KMS-11 (cell line): ENCODE measurements at regions not wholly inside any gene's neighbourhood (a gene's known extent, or its start where the extent isn't known, plus 50 kb on each side); places are given as distances from the start of the nearest gene placed in this dataset.

ENCODE experiments used
- H2AFZ ChIP-seq: fragments of 200-600 bp; sonication (generic); 2 replicates; pipeline ENCODE4 v1.6.1; 2016; ENCODE audit warnings: antibody characterized with exemption, mixed run types, low read depth
- H3K27ac ChIP-seq: fragments of 200-600 bp; sonication (generic); 2 replicates; pipeline ENCODE4 v1.6.1; 2016; ENCODE audit warnings: mild to moderate bottlenecking, mixed run types
- H3K27me3 ChIP-seq: fragments of 200-600 bp; sonication (generic); 2 replicates; pipeline ENCODE4 v1.6.1; 2017; ENCODE audit warnings: mild to moderate bottlenecking, low read depth, mixed run types, moderate library complexity; ENCODE audit not compliant: insufficient read depth
- H3K36me3 ChIP-seq: fragments of 200-600 bp; sonication (generic); 2 replicates; pipeline ENCODE4 v1.6.1; 2017; ENCODE audit warnings: mild to moderate bottlenecking, mixed run types; ENCODE audit not compliant: insufficient read depth
- H3K4me1 ChIP-seq: fragments of 200-600 bp; sonication (generic); 2 replicates; pipeline ENCODE4 v1.6.1; 2016; ENCODE audit warnings: mild to moderate bottlenecking, low read depth, mixed run types; ENCODE audit not compliant: poor library complexity, severe bottlenecking
- H3K4me2 ChIP-seq: fragments of 200-600 bp; sonication (generic); 2 replicates; pipeline ENCODE4 v1.7.0; 2016; ENCODE audit warnings: mild to moderate bottlenecking, mixed run types
- H3K4me3 ChIP-seq: fragments of 200-600 bp; sonication (generic); IDR thresholded peaks from 2 replicates; pipeline ENCODE4 v1.6.1; 2017; ENCODE audit warnings: low read depth, low read length, mixed read lengths; ENCODE audit not compliant: insufficient read depth
- H3K79me2 ChIP-seq: fragments of 200-600 bp; sonication (generic); 2 replicates; pipeline ENCODE4 v1.6.1; 2016; ENCODE audit warnings: low read depth, mixed run types; ENCODE audit not compliant: insufficient read depth
- H3K9ac ChIP-seq: fragments of 200-600 bp; sonication (generic); 2 replicates; pipeline ENCODE4 v1.6.1; 2016; ENCODE audit warnings: mild to moderate bottlenecking, mixed run types
- H4K20me1 ChIP-seq: fragments of 200-600 bp; sonication (generic); 2 replicates; pipeline ENCODE4 v1.6.1; 2016; ENCODE audit warnings: mild to moderate bottlenecking, mixed run types; ENCODE audit not compliant: insufficient read depth
- TF ChIP-seq, protein P1 (sequence below): fragments of 200-600 bp; sonication (generic); conservative IDR thresholded peaks from 2 replicates; pipeline ENCODE4 v1.6.1; 2017; ENCODE audit warnings: low read depth, mild to moderate bottlenecking, antibody characterized with exemption, low read length, moderate library complexity, mixed read lengths

DNA sequence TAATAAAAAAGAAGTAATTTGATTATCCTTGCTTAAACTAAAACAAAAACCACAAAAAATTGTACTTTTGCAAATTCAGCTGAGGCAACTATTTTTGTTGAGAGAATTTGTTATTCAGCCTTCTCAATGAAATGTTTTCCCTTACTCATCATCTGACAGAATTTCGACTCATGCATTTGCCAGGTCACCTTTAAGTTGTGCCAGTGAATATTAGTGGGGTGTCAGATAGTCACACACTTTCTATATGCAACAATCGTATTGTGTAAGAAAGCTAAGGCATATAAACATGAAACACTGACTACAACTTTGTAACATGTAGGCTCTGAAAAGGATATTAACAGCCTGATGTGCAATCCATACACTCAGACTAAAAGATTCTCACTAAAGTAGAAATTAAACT lies 1653.1 kb upstream of the SLC39A10 start:
- no peak overlapping the region for H2AFZ ChIP-seq
- no peak overlapping the region for H3K4me2 ChIP-seq
- no peaks in the 10 kb centered on the region for H3K4me1 ChIP-seq
- no peaks in the 10 kb centered on the region for H3K36me3 ChIP-seq
- TF ChIP-seq, protein P1, sequence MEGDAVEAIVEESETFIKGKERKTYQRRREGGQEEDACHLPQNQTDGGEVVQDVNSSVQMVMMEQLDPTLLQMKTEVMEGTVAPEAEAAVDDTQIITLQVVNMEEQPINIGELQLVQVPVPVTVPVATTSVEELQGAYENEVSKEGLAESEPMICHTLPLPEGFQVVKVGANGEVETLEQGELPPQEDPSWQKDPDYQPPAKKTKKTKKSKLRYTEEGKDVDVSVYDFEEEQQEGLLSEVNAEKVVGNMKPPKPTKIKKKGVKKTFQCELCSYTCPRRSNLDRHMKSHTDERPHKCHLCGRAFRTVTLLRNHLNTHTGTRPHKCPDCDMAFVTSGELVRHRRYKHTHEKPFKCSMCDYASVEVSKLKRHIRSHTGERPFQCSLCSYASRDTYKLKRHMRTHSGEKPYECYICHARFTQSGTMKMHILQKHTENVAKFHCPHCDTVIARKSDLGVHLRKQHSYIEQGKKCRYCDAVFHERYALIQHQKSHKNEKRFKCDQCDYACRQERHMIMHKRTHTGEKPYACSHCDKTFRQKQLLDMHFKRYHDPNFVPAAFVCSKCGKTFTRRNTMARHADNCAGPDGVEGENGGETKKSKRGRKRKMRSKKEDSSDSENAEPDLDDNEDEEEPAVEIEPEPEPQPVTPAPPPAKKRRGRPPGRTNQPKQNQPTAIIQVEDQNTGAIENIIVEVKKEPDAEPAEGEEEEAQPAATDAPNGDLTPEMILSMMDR, result no peak
- no peaks in the 10 kb centered on the region for H3K79me2 ChIP-seq
- H4K20me1 ChIP-seq, result no peaks in the 10 kb centered on the region
- H3K27me3 ChIP-seq, result no peaks in the 10 kb centered on the region
- no peak overlapping the region for H3K4me3 ChIP-seq
- H3K9ac ChIP-seq, result no peak overlapping the region
- no peak overlapping the region for H3K27ac ChIP-seq

DNA sequence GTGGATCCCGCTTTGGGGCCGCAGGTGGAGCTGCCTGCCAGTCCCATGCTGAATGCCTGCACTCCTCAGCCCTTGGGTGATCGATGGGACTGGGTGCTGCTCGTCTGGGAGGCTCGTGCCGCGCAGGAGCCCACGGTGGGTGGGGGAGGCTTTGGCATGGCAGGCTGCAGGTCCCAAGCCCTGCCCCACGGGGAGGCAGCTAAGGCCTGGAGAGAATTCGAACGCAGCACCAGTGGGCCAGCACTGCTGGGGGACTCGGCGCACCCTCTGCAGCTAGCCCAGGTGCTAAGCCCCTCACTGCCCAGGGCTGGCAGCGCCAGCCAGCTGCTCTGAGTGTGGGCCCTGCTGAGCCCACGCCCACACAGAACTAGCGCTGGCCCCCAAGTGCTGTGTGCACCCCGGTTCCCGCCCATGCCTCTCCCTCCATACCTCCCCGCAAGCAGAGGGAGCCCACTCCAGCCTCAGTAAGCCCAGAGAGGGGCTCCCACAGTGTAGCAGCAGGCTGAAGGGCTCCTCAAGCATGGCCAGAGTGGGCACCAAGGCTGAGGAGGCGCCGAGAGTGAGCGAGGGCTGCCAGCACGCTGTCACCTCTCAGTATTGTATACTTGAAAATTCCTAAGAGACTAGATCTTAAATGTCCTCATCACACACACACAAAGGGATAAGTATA lies 1654.2 kb upstream of the SLC39A10 start:
- Histone ChIP-seq H3K4me2 (no peak overlapping the region), H3K4me3 (no peak overlapping the region), H3K36me3 (no peaks in the 10 kb centered on the region), H3K9ac (no peak overlapping the region), H3K27me3 (no peaks in the 10 kb centered on the region), H2AFZ (no peak overlapping the region), H3K4me1 (no peaks in the 10 kb centered on the region), H3K79me2 (no peaks in the 10 kb centered on the region), H4K20me1 (no peaks in the 10 kb centered on the region), H3K27ac (no peak overlapping the region)
- TF ChIP-seq, protein P1, result no peak

DNA sequence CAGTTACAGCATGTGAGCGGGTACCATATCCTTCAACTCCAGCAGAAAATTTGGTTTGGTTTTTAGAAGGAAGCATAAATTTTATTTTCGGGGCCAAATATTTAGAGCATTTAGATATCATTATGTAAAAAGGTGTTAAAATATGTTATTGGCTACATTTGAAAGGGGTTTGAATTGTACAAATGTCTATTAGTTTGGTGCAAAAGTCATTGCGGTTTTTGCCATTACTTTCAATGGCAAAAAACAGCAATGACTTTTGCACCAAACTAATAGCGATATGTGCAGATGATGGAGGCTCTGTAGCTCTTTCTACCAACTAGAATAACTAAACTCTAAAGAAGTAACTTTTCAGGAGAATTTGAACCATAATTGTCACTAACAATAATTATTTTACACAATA lies 1666.2 kb upstream of the SLC39A10 start:
- H3K9ac ChIP-seq, result no peak overlapping the region
- TF ChIP-seq, protein P1, result no peak

DNA sequence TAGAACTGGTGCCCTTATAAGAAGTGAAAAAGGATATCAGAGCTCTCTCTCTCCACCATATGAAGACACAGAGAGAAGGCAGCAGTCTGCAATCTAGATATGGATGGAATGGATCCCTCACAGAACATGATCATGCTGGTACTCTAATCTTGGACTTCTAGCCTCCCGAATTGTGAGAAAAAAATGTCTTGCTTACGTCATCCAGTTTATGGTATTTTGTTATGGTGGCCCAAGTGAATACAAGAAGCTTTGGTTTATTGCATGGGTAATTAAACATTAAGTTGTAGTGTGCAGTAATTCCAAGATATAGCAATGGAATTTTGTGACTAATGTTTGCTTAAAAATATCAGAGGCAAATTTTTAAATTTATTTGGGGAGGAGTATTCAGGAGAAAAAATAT lies 1667.4 kb upstream of the SLC39A10 start:
- TF ChIP-seq, protein P1, result no peak
- Histone ChIP-seq H3K27me3 (no peaks in the 10 kb centered on the region), H4K20me1 (no peaks in the 10 kb centered on the region), H3K79me2 (no peaks in the 10 kb centered on the region), H3K4me1 (no peaks in the 10 kb centered on the region), H3K27ac (no peak overlapping the region), H3K36me3 (no peaks in the 10 kb centered on the region), H3K9ac (no peak overlapping the region), H3K4me3 (no peak overlapping the region), H3K4me2 (no peak overlapping the region), H2AFZ (no peak overlapping the region)

More for the DNA sequence above, 1666.2 kb upstream of the SLC39A10 start:
- Histone ChIP-seq H3K4me3 (no peak overlapping the region), H3K4me1 (no peaks in the 10 kb centered on the region), H4K20me1 (no peaks in the 10 kb centered on the region), H2AFZ (no peak overlapping the region), H3K27me3 (no peaks in the 10 kb centered on the region), H3K79me2 (no peaks in the 10 kb centered on the region), H3K4me2 (no peak overlapping the region), H3K27ac (no peak overlapping the region), H3K36me3 (no peaks in the 10 kb centered on the region)
